Heart right ventricle (tissue), 16 donors: ENCODE measurements at regions not wholly inside any gene's neighbourhood (a gene's known extent, or its start where the extent isn't known, plus 50 kb on each side); places are given as distances from the start of the nearest gene placed in this dataset.

ENCODE experiments used
- ATAC-seq, 8 donors: fragments of 200-7000 bp; cut with Tn5 transposase; one replicate each; pipeline ENCODE4 v1.9.1; 2020; ENCODE audit warnings: mild to moderate bottlenecking in 8 of 8, moderate library complexity in 8 of 8, moderate number of reproducible peaks in 1 of 8
- DNase-seq, 2 donors: peaks; one replicate each; pipeline ENCODE4 v3.0.0-alpha.2; 2020
- H3K27ac ChIP-seq, 10 donors: fragments of 200-600 bp; sonication (generic) in 2 of 10; one replicate each; pipeline versions ENCODE4 v1.5.0 to v1.8.0; 2020 to 2022; ENCODE audit warnings: mild to moderate bottlenecking in 3 of 10
- H3K27me3 ChIP-seq, 7 donors: fragments of 200-600 bp; one replicate each; pipeline ENCODE4 v1.8.0; 2021 to 2022; ENCODE audit warnings: mild to moderate bottlenecking in 2 of 7
- H3K36me3 ChIP-seq, 9 donors: fragments of 200-600 bp; sonication (generic) in 1 of 9; one replicate each; pipeline versions ENCODE4 v1.5.0 to v1.8.0; 2020 to 2022; ENCODE audit warnings: mild to moderate bottlenecking in 2 of 9
- H3K4me1 ChIP-seq, 9 donors: fragments of 200-600 bp; sonication (generic) in 1 of 9; one replicate each; pipeline versions ENCODE4 v1.5.0 to v1.8.0; 2020 to 2022; ENCODE audit warnings: mild to moderate bottlenecking in 4 of 9
- H3K4me3 ChIP-seq, 10 donors: fragments of 200-600 bp; sonication (generic) in 2 of 10; one replicate each; pipeline versions ENCODE4 v1.5.0 to v1.8.0; 2020 to 2022; ENCODE audit warnings: mild to moderate bottlenecking in 7 of 10, moderate library complexity in 2 of 10
- H3K9me3 ChIP-seq, 11 donors: fragments of 200-600 bp in 10 of 11; sonication (generic) in 2 of 11; one replicate each; pipeline versions ENCODE4 v1.5.0 to v1.8.0; 2013 to 2022; ENCODE audit warnings: mild to moderate bottlenecking in 2 of 11, control low read depth in 1 of 11, moderate library complexity in 1 of 11
- CTCF ChIP-seq, 9 donors: fragments of 200-600 bp; sonication (generic) in 2 of 9; IDR thresholded peaks; one replicate each; pipeline versions ENCODE4 v1.5.0 to v1.8.0; 2021 to 2022; ENCODE audit warnings: antibody characterized with exemption in 9 of 9, mild to moderate bottlenecking in 5 of 9, moderate library complexity in 1 of 9
- WGBS, 2 donors: extraction: QIAGEN DNeasy Blood & Tissue Kit; methylation state at CpG; one replicate each; pipeline ENCODE4 v1.1.7; 2013; ENCODE audit warnings: inconsistent platforms in 1 of 2; 5-methylcytosine and 5-hydroxymethylcytosine counted together
- intact Hi-C, 10 donors: fragments of 100-400 bp; cut with DNase I; formaldehyde crosslinking; loops; one replicate each; pipeline versions ENCODE4 v1.11.1 to v1.14.2; 2022
- donor health status: Arrhythmogenic right ventricular cardiomyopathy.
- donor health status: ischemic (EF 13 %, LVEDD 7.1; RV severe dilation, severe dysfunction).
- donor health status: healthy with polysubstance abuse.
- donor health status: DM: no; HTN: yes; CAD: no.
- donor health status: DM: no; HTN: no; CAD: no.
- donor health status: ischemic (EF 25% LVEDD 6.9; RV normal size, moderate dysfunction).
- donor health status: ischemic (EF 25% LVEDD 5.7; RV mildly dilated, moderate dysfunction).
- donor health status: healthy.
- donor health status: DM: yes; HTN: yes; CAD: no.
- donor health status: Ischemic cardiomyopathy.
- donor health status: ischemic (EF 35%, LVEDD 5.7; RV mildly dilated, moderate dysfunction).
- donor health status: nonischemic (EF 11% LVEDD 7.7; RV severe dilation, severe dysfunction).
- donor health status: DM: yes; HTN: yes; CAD: no.
- donor health status: PGD.
- donor health status: ischemic (EF 29% LVEDD 5.4; RV normal size, mild dysfunction).
- donor health status: nonischemic (EF 23%, LVEDD 6.1; RV moderate dilation, normal function).

GRCh38 chr1:187763976-187764375 is 935.2 kb downstream of the PLA2G4A start:
- H3K27me3 ChIP-seq, result no peaks in the 10 kb centered on the region
- TF ChIP-seq CTCF (IDR thresholded peaks at IDR 0.05), result no peak
- peaks cover 0 to 11% (median 0%) of the 10 kb centered on the region in 11 donors for H3K9me3 ChIP-seq
- H3K36me3 ChIP-seq, result no peaks in the 10 kb centered on the region
- ATAC-seq (no peak), DNase-seq (no peak)
- no peaks in the 10 kb centered on the region for H3K4me1 ChIP-seq
- H3K27ac ChIP-seq, result no peak overlapping the region
- WGBS, 2 donors, result 50 to 61% methylated on average over 4 of the region's 4 CpGs
- intact Hi-C loops, result no loop called here
- no peak overlapping the region for H3K4me3 ChIP-seq

- Histone ChIP-seq H3K4me1 (no peaks in the 10 kb centered on the region), H3K9me3 (peaks cover 0 to 4% (median 0%) of the 10 kb centered on the region in 11 donors), H3K27ac (no peak overlapping the region), H3K27me3 (no peaks in the 10 kb centered on the region), H3K36me3 (no peaks in the 10 kb centered on the region), H3K4me3 (no peak overlapping the region)
- WGBS, 2 donors, result 82 to 85% methylated on average over 2 of the region's 2 CpGs
- DNase-seq (no peak), ATAC-seq (no peak)
- intact Hi-C loops, result no loop called here
- TF ChIP-seq CTCF (IDR thresholded peaks at IDR 0.05), result no peak
These were observed 942.6 kb downstream of the PLA2G4A start for GRCh38 chr1:187771396-187771795.

- ATAC-seq, result no peak
- H3K9me3 ChIP-seq, result peaks cover 0 to 4% (median 0%) of the 10 kb centered on the region in 11 donors
- 82% methylated on average over 5 of the region's 5 CpGs for whole genome bisulfite sequencing, 2 donors
- H3K27me3 ChIP-seq, result no peaks in the 10 kb centered on the region
- H3K4me1 ChIP-seq, result no peaks in the 10 kb centered on the region
- H3K4me3 ChIP-seq, result no peak overlapping the region
- intact Hi-C loops, result no loop called here
- no peak for TF ChIP-seq CTCF (IDR thresholded peaks at IDR 0.05)
- no peak overlapping the region for H3K27ac ChIP-seq
- no peak for DNase-seq
- H3K36me3 ChIP-seq, result no peaks in the 10 kb centered on the region
These were observed 944.4 kb downstream of the PLA2G4A start for GRCh38 chr1:187773168-187773567.

- H3K27ac ChIP-seq, result no peak overlapping the region
- H3K36me3 ChIP-seq, result no peaks in the 10 kb centered on the region
- DNase-seq (no peak), ATAC-seq (no peak)
- 62 to 79% methylated on average over 3 of the region's 3 CpGs for WGBS, 2 donors
- H3K27me3 ChIP-seq, result no peaks in the 10 kb centered on the region
- TF ChIP-seq CTCF (IDR thresholded peaks at IDR 0.05), result no peak
- no peak overlapping the region for H3K4me3 ChIP-seq
- no peaks in the 10 kb centered on the region for H3K4me1 ChIP-seq
- H3K9me3 ChIP-seq, result peaks cover 0 to 8% (median 0%) of the 10 kb centered on the region in 11 donors
- intact Hi-C loops, result no loop called here
These were observed 959.0 kb downstream of the PLA2G4A start for GRCh38 chr1:187787736-187788135.
